HEK293T (cell line): ENCODE measurements at regions not wholly inside any gene's neighbourhood (a gene's known extent, or its start where the extent isn't known, plus 50 kb on each side); places are given as distances from the start of the nearest gene placed in this dataset.
"Not testable (repeated sequence)": the region's sequence is repeated elsewhere in the genome, so short reads cannot be mapped to it uniquely, and the experiment has no call there.

Source experiments
- CTCF ChIA-PET: fragments of 350-600 bp; formaldehyde crosslinking; extraction: SDS; loops from one replicate; lab custom pipeline; 2021; ENCODE audit warnings: antibody characterized with exemption, inconsistent platforms; lab: Yijun Ruan, JAX
- POLR2A ChIA-PET: fragments of 350-600 bp; formaldehyde crosslinking; extraction: SDS; loops from one replicate; lab custom pipeline; 2020; ENCODE audit warnings: antibody characterized with exemption, inconsistent platforms; lab: Yijun Ruan, JAX
- DNase-seq: peaks from one replicate; pipeline ENCODE4 v3.0.0; 2012; ENCODE audit warnings: mixed read lengths; ENCODE audit errors: extremely low spot score
- ARNT ChIP-seq: fragments of 450-650 bp; IDR thresholded peaks from 2 replicates; pipeline ENCODE4 v1.6.1; 2017; ENCODE audit warnings: mild to moderate bottlenecking
- BHLHE40 ChIP-seq: fragments of 450-650 bp; IDR thresholded peaks from 2 replicates; pipeline ENCODE4 v1.6.1; 2016; ENCODE audit warnings: mild to moderate bottlenecking, moderate library complexity, borderline replicate concordance
- CTBP1 ChIP-seq: fragments of 450-650 bp; IDR thresholded peaks from 2 replicates; pipeline ENCODE4 v1.6.1; 2016; ENCODE audit warnings: borderline replicate concordance
- ELF4 ChIP-seq: fragments of 450-650 bp; IDR thresholded peaks from 2 replicates; pipeline ENCODE4 v1.6.1; 2017; ENCODE audit warnings: antibody characterized with exemption
- FOXA1 ChIP-seq: fragments of 450-650 bp; IDR thresholded peaks from 2 replicates; pipeline ENCODE4 v1.6.1; 2016; ENCODE audit warnings: mild to moderate bottlenecking
- FOXK2 ChIP-seq: fragments of 450-650 bp; IDR thresholded peaks from 2 replicates; pipeline ENCODE4 v1.6.1; 2016; ENCODE audit warnings: mild to moderate bottlenecking
- FOXM1 ChIP-seq: fragments of 450-650 bp; IDR thresholded peaks from 2 replicates; pipeline ENCODE4 v1.6.1; 2017; ENCODE audit warnings: mild to moderate bottlenecking, borderline replicate concordance
- HDGF ChIP-seq: fragments of 450-650 bp; IDR thresholded peaks from 2 replicates; pipeline ENCODE4 v1.6.1; 2017; ENCODE audit warnings: antibody characterized with exemption, borderline replicate concordance
- L3MBTL2 ChIP-seq: fragments of 450-650 bp; conservative IDR thresholded peaks from 2 replicates; pipeline ENCODE4 v1.6.1; 2016; ENCODE audit warnings: mild to moderate bottlenecking
- LEF1 ChIP-seq: fragments of 450-650 bp; IDR thresholded peaks from 2 replicates; pipeline ENCODE4 v1.6.1; 2017; ENCODE audit warnings: mild to moderate bottlenecking, borderline replicate concordance
- NFRKB ChIP-seq: fragments of 450-650 bp; IDR thresholded peaks from 2 replicates; pipeline ENCODE4 v1.6.1; 2016; ENCODE audit warnings: mild to moderate bottlenecking, moderate library complexity
- SP1 ChIP-seq: fragments of 450-650 bp; IDR thresholded peaks from 2 replicates; pipeline ENCODE4 v1.6.1; 2017
- SUZ12 ChIP-seq: fragments of 450-650 bp; IDR thresholded peaks from 2 replicates; pipeline ENCODE4 v1.6.1; 2016; ENCODE audit warnings: mild to moderate bottlenecking
- TARDBP ChIP-seq: fragments of 450-650 bp; IDR thresholded peaks from 2 replicates; pipeline ENCODE4 v1.6.1; 2016
- ZNF384 ChIP-seq: fragments of 450-650 bp; IDR thresholded peaks from 2 replicates; pipeline ENCODE4 v1.6.1; 2016
- TF ChIP-seq, protein P1 (sequence below): fragments of 450-650 bp; IDR thresholded peaks from 2 replicates; pipeline ENCODE4 v1.6.1; 2016

DNA sequence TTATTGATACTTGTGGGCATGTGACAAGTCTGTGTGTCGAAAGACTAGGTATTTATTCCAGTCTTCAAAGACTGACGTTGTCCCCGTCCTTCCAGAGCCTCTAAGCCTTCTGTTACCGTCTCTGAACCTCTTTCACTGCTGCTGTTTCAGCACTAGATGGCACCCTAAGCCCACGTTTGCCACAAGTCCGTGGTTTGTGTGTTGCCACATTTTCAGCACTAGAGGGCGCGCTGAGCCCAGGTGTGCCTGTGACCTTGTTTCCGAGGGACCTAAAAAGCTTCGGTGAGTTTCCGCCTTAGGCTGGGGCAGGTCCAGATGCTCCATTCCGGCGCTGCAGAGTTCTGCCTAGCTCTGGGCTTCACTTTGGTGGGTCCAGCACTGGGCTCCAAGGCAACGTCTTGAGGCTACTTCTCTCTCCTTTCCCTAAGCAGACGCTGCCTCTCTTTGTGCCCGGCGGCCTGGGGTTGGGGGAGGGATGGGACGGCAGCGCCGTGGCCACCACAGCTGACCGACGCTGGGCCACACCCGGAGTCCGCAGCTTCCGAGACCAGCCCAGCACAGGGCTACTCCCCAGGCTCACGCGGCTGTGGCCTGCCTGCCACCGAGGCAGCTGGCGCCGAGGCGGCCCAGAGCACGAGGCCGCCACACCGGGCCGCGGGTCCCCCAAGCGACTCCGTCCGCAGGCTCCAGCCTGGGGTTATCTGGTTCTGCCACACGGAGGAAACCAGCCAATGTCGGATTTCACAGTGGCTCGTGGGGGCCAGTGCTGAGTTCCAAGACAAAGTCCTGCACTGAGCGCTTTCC is 520.2 kb downstream of the REEP3 start:
- DNase-seq = peak; percentile 69
- TF ChIP-seq FOXA1 (no peak), LEF1 (no peak), L3MBTL2 (no peak), ARNT (no peak), SP1 (no peak), CTBP1 (no peak), TARDBP (no peak), BHLHE40 (no peak), HDGF (no peak), ELF4 (no peak), FOXM1 (no peak), NFRKB (no peak), SUZ12 (no peak), FOXK2 (no peak), ZNF384 (no peak)
- TF ChIP-seq, protein P1, sequence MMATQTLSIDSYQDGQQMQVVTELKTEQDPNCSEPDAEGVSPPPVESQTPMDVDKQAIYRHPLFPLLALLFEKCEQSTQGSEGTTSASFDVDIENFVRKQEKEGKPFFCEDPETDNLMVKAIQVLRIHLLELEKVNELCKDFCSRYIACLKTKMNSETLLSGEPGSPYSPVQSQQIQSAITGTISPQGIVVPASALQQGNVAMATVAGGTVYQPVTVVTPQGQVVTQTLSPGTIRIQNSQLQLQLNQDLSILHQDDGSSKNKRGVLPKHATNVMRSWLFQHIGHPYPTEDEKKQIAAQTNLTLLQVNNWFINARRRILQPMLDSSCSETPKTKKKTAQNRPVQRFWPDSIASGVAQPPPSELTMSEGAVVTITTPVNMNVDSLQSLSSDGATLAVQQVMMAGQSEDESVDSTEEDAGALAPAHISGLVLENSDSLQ = no peak
- ChIA-PET POLR2A (no interaction called here), CTCF (interaction anchor here (0.6 to 1.1 kb wide), 5 partner anchors 9 to 881 kb away, joined by 3 to 4 read pairs (median 3); no protein-coding TSS in a partner anchor)

GRCh38 chr10:64041989-64042490 is 520.8 kb downstream of the REEP3 start:
- POLR2A ChIA-PET = no interaction called here
- no peak for TF ChIP-seq FOXA1
- TF ChIP-seq HDGF = no peak
- no peak for TF ChIP-seq NFRKB
- TF ChIP-seq CTBP1 = no peak
- TF ChIP-seq LEF1 = no peak
- no peak for TF ChIP-seq SUZ12
- no peak for TF ChIP-seq L3MBTL2
- TF ChIP-seq, protein P1 = no peak
- no peak for TF ChIP-seq ARNT
- no peak for TF ChIP-seq BHLHE40
- no peak for TF ChIP-seq FOXK2
- TF ChIP-seq ZNF384 = no peak
- TF ChIP-seq ELF4 = no peak
- no peak for TF ChIP-seq TARDBP
- TF ChIP-seq FOXM1 = no peak
- no peak for TF ChIP-seq SP1
- DNase-seq = no peak
- CTCF ChIA-PET = interaction anchor here (0.7 to 1.1 kb wide), 4 partner anchors 38 to 881 kb away, joined by 3 read pairs; no protein-coding TSS in a partner anchor

DNA sequence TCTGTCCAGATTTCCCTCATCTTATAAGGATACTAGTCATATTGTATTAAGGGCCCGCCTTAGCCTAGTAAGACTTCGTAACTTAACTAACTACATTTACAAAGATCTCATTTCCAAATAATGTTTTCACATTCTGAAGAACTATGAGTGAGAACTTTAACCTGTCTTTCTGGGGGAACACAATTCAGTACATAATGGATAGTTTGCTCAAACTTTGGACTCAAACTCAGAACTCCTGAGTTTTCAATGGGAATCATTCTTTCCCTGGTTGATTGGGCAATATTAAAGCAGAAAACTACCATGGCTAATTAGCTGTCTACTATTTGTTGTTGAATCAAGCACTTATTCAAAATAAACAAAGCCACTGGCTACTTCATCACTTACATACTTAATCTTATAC is 522.9 kb downstream of the REEP3 start:
- ChIA-PET CTCF (no interaction called here), POLR2A (no interaction called here)
- no peak for DNase-seq
- no peak for TF ChIP-seq ARNT
- TF ChIP-seq BHLHE40 = no peak
- TF ChIP-seq HDGF = no peak
- TF ChIP-seq, protein P1 = no peak
- no peak for TF ChIP-seq NFRKB
- TF ChIP-seq ZNF384 = no peak
- no peak for TF ChIP-seq FOXM1
- TF ChIP-seq TARDBP = no peak
- no peak for TF ChIP-seq CTBP1

- CTCF ChIA-PET = interaction anchor here (0.8 kb wide), 1 partner anchor 178 kb away, joined by 3 read pairs; no protein-coding TSS in a partner anchor
- DNase-seq, POLR2A ChIA-PET: not testable (repeated sequence)
These were observed 523.9 kb downstream of the REEP3 start for GRCh38 chr10:64044957-64045632.

DNA sequence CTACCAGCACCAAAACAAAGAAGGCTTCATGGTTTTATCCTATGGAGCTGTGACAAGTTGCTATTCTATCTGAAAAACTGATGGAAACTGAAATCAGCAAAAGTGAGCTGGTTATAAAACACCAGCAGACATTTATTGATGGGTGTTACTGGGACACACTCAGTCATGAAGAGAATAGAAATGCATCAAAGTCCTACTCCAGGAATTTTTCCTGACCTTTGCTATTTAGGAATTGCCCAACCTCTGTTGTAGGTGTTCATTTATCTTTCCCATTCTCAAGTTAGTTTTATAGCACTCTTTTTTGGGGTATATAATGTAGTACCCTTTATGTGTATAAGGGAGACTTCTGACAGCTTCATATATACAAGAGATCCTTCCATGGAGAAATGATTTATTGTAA is 533.2 kb downstream of the REEP3 start:
- POLR2A ChIA-PET = no interaction called here
- CTCF ChIA-PET = no interaction called here
- TF ChIP-seq LEF1 = no peak
- TF ChIP-seq CTBP1 = no peak
- TF ChIP-seq TARDBP = no peak
- no peak for TF ChIP-seq ARNT
- no peak for TF ChIP-seq FOXM1
- no peak for TF ChIP-seq NFRKB
- TF ChIP-seq ZNF384 = no peak
- no peak for TF ChIP-seq HDGF
- TF ChIP-seq FOXK2 = no peak
- TF ChIP-seq SUZ12 = no peak
- TF ChIP-seq, protein P1 = no peak
- TF ChIP-seq L3MBTL2 = no peak
- no peak for TF ChIP-seq ELF4

More for the DNA sequence above, 533.2 kb downstream of the REEP3 start:
- no peak for DNase-seq
